ENCODE measurements at regions not wholly inside any gene's neighbourhood (a gene's known extent, or its start where the extent isn't known, plus 50 kb on each side); places are given as distances from the start of the nearest gene placed in this dataset.

DNA sequence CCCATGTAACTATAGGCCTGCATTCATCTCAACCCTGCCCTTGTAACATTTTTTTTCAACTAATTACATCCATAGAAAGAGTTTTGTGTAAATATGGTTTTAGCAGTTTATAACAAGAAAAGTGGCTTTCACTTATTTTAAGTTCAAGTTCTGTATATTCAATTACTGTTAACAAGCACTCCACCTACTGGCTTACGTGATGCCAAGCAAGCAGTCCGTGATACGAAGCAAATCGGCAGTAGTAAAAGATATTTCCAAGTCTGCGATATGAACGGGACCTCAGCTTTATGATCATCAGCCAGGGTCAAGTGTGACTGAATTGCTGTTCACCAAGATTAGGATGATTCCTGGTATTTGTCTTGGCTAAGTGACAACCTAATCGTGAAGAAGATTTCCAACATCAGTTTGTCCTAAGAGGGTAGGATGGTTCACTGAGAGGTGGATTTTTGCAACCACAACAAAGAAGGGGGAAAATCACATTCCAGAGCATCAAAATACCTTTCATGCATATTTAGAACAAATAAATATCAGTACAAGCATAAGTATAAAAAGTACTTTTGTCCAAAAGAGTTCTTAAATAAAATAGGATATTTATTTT lies 456.2 kb downstream of the FOXG1 start:
- DNase-seq = no peak

DNA sequence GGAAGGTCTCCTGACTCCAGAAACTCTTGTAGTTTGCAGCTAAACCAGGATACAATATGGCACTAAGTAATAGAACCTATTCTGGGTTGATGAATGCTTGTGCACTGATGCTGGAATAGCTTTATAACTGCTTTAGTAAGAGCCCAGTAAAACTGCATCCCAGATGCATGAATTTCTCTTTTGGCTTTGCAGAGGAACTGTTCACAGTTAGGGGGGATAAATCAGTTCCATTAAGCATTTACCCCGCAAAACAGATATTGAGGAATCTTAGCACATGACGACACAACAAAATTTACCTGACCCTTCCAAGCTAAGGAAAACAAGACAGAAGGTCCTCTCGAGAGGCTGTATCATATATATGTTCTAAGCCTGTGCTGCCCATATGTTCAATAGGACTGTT lies 457.4 kb downstream of the FOXG1 start:
- DNase-seq = no peak

DNA sequence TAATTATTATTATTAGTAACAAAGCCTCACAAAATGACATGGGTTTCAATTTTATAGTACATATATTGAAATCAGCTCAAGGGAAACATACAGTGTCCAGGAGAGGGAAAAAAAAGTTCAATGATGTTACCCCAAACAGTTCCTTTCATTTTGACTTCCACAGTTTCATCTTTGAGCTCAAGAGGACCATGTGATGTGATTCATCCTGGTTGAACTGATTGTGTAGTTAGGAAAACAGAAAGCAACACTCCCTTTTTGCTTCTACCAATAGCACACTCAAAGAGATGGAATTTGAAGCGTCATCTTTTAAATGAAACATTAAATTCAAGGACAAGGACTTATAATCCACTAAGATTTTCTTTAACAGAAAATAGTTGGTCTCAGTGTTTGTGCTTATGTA lies 461.0 kb downstream of the FOXG1 start:
- no peak for DNase-seq

DNA sequence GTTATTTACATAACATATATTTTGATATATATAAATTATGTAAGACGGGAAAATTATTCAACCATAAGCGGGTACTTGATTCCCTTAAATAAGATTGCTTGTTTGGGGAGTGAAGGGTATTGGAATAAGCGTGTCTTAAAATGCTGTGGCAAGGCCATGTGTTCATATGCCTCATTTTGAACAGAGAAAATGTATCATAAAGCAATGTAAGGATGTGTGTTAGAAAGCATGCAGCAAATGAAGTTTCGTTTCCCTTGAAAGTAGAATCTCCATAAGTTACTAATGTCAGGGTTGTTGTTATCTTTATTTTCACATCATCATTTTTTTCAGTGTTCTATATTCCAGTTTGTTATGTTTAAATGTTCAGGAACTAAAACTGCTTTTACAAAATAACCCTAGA lies 465.6 kb downstream of the FOXG1 start:
- DNase-seq = no peak

DNA sequence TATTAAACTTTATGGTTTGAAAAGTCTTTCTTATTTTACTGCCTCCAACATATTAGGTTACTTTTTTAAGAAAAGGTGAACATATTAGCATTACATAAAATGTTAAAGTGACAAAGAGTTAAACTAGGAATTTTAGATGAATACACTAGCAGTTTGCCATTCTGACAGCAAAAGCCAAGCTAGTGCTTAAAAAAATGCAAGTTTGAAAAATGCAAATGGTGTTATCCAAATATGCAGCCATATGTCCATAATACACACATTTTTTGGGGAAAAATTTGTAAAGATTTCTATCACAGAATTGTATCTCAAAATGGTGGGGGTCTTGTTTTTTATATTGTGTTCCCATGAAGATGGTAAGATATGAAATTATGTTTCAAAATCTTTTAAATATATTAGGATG lies 466.1 kb downstream of the FOXG1 start:
- no peak for DNase-seq

DNA sequence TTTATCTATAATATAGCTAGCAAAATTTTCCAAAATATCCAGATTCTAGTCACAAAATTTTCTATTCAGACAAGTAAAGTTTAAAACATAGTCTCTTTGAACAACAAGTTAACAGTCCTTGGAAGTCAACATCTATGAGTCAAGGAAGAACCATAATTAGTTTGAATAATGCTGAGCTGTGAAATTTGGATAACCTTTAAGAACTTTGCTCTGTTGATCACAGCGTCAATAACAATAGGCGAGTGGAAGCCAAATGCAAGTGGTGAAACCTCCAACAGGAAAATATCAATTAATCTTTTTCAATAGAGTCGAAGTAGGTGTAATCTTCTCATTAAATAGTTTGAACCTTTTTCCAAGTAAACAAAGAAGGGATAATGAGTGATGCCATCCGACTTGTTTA lies 466.6 kb downstream of the FOXG1 start:
- DNase-seq = no peak

DNA sequence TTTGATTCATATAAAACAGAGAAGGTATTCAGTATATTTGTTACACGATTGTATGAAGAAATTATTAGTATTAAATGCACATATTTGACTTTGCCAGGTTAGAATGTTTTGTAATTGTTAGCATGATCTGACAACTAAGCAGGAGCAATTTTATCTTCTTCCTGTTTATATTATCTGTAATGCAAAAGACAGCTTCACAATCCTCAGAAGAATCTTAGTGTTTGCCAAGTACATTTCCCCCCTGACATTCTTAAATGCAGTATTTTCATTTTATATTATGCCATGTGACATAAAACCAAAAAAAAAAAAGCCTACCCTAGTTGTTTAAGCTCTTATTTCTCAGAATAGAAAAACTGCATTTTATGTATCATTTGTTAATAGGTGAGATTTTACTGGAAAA lies 469.4 kb downstream of the FOXG1 start:
- DNase-seq = no peak

DNA sequence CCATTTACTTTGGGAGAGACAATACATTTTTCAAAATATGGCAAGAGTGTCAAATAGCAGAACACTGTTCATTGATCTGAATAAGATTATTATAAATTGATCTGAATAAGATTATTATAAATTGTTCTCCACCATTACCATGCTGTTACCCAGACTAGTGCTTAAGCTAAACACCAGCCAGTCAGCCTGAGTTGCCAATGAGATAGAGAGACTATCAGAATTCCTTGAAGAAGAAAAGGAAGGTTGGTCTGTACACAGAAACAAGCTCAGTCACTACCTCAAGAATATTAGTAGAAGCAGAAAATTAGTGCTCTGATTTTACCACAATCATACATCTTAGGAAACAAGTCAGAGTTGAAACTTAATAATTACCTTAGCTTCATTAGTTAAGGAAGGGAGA lies 469.8 kb downstream of the FOXG1 start:
- DNase-seq = no peak

DNA sequence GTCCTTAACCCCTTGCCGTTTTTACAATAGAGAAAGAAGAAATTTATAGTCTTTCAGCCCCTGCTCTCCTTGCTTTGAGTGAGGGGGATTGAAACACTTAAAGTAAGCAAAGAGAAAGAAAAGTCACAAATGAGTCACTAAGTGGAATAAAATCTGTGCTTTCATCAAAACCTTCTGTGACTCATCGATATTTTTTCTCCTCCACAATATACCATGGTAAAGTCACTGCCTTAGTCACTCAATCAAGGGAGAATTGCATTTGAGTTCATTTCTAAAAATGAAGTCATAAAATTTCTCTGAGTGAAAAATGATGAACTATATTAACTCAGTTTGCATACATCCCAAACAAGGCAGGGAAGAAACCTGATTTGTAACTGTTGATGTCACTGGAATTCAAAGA lies 470.3 kb downstream of the FOXG1 start:
- DNase-seq = no peak

DNA sequence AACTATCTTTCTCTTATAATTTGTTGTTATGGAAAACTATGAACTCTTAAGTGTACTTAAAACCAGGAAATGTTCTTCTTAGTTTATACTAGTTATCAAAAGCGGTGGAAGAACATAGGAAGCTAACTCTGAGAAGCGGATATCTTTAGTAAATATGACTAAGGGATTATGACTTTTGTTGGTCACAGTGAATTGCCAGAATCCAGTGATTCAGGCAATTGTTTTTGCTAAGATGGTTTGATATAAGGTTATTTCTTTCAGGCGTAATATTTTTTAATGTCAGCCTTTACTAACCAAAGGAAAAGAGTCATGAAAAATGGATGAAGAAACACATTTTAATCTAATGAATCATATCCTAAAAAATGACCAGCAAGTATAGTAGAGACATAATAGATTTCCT lies 473.5 kb downstream of the FOXG1 start:
- DNase-seq = no peak

DNA sequence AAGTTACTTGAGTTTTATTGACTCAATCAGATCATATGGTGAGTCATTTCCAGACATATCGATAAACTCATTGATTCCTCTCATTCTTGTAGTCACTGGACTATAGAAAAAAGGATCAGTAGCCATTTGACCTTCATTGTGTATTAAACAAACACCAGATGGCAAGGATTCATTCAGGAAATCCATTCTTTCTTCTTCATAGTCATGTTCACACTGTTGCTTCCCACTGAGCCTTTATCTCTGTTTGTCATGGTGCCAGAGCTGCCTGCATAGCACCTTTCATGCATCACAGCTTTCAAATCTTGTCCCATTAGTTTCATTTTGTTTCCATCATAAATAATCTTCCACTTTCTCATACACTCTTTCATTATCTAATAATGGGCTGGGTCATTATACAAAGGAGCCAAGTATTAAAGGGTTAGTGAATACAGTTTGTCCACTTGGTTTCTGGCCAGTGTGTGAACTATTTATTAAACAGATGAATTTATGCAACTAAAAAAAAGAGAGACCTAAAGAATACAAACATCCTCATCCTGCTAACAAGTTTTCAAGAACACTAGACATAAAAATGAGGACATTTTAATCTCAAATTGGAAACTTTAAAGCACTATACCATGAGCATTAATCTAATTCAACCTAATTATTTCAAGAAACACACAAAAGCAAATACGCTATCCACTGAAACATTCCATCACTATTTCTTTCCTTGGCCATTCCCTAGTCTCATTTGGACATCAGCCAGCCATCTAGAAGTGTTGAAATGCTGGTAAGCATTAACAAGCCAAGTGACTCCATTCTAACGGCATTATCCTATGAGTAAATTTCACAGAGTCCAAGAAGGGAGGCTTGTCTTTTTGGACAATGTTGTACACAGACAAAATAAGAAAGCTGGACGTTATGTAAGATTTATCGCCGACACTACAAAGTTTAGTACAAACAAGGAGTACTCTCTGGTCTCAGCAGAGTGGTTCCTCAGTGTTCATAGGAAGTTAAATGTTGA lies 476.5 kb downstream of the FOXG1 start:
- no peak for DNase-seq

DNA sequence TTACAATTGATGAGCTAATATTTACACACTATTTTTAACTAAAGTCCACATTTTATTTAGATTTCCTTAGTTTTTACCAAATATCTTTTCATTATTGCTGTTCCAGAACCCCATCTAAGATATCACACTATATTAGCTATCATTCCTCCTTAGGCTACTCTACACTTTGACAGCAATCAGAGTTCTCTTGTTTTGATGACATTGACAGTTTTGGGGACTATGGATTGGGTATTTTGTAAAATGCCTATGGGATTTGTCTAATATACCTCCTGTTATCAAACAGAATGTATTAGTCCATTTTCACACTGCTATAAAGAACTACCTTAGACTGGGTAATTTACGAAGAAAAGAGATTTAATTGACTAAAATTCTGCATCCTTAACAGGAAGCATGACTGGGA lies 489.1 kb downstream of the FOXG1 start:
- no peak for DNase-seq

DNA sequence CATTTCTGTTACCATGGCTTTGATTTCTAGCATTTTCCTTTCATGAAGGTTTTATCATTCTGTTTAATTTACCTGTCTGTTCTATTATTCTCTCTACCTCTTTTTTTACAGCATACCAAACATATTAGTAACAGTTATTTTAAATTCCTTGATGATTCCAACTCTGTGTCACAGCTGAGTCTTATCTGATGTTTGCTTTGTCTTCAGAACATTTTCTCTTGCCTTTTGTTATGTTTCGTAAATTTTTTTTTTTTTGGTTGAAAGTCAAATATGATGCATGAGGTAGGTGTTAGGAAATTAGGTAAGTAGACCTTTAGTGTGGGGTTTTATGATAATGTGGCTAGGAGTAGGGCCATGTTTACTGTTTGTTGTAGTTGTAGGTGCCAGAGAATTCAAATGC lies 496.4 kb downstream of the FOXG1 start:
- no peak for DNase-seq

DNA sequence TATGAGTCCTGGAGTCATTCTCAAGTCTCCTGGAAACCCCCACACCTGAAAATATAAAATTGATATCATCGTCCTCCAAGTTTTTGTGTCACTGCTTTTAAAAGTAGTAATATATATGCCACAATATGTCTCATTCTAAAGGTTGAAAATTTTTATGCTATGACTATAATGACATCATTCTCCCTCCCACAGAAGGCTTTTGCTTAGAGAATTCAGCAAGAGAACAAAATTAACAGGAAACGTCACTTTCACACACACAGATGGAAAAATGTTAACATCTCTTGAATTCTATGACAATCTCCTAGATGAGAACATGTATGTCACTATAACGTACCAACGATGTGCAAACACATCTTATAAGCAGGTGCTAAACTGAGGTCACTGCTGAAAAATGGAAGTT lies 498.3 kb downstream of the FOXG1 start:
- DNase-seq = no peak

DNA sequence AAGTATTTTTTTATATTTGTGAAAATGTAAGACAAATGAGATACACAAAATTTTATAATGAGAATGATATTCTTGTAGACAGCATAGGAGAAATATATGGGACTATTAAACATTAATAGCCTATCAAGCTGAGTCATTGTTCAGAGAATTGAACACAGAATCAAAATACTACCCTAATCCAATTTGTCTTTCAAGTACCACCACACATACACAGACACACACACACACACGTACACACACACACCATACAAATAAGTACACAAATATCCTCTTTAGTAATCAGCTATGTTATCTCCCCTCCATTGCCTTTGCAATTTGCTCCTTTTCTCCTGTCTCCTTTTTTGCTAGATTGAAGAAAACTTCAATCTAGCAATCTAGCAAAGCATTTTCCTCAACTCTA lies 499.3 kb downstream of the FOXG1 start:
- DNase-seq = no peak

DNA sequence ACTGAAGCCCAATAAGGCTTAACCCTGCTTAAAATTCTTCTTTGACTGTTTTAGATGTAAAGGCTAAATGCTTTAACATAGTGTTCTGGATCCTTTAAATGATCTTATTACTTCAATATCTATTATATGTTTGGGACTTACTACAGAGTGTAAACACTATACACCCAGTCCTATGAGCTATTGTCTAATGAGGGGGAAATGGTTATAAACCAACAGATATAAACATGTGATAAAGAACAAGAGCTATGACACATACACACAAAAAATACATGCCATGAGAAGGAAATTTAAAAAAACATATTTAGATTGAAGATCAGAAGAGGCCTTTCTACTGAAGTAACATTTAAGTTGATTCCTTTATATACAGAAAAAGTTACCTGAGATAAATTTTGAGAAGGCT lies 505.1 kb downstream of the FOXG1 start:
- no peak for DNase-seq

DNA sequence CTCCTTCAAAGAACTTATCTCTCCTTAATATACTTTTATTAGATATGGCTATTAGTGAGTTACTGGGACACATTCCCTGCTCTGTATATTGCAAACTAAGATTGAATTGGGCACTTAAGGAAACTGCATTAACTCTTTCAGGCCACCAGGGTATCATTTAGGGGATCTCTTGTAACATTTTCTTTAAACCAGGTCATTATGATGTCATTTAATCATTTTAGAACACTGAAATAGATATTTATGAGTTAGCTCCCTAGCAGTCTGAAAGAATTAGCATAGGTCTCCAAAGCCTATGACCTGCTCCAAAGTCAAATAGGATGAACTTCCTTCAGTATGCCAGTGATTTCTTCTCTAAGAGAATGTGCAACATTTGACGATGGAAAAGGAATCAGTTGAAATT lies 506.9 kb downstream of the FOXG1 start:
- DNase-seq = no peak

DNA sequence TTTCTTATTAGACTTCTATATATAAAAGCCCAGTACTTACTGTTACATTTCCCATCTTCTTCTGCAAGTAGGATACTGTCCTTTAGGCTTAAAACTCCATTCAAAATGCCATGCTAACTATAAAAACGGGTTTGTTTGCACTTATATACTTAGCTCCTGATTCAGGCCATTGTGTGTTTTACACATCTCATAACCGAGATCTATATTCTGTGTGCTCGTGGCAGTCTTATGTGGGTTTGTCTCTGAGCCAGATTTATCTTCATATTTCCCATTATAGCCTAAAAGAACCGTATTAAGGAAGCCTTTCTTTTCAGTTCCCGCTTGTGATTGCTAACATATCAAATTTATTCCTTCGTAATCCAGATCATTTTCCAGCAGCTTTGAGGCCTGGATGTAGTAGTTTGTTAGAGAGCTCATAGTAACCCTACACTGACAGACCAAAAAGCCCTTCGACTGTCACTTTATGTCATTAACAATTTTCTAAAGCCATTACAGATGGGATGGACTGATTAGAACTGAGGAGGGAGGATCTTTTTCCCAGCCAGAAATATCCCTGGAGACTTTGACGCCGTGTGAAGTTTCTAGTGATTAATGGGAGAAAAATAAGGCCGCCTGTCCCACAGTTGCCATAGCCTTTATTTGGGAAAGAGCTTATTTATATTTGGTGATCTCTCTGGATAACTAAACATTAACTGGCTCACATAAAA lies 508.5 kb downstream of the FOXG1 start:
- DNase-seq = no peak

DNA sequence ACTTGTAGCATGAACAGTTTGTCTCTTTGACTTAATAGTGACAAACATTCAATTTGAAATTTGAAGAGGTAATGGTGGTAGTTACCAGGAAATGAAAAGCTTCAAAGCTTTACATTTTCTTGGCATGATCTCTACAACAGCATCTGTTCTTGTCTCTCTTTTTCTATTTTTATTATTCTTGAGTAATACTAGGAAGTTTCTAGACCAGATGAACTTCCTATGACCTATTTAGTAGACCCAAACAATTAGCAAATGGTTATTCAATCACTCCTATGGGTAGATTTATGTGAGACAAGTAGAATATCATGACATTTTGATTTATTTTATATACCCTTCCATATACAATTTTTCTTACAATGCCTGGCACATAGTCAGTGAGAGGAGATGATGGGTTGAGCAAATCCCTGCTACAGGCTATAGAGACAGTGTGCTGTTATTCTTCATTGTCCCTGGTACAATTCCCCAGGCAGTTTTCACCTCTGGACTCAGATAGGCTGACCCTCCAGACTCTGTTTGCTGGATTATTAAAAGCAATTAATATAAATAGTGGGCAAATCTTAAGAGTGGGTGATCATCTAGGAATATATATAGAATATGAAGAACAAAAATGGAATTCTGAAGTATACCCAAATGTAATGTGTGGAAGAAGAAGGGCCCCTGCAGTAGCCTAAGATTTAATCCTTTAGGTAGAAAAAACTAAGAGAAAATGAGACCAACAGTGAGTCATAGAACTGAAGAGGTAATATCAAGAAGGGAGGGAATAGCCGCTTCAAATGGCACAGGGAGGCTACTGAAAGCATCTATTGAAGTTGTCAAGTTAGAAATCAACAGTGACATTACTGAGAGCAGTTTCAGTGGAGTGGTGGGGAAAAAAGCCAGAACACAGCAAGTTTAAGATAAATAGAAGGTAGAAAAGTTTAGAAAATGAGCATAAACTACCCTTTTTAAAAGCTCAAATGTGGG lies 512.0 kb downstream of the FOXG1 start:
- no peak for DNase-seq

DNA sequence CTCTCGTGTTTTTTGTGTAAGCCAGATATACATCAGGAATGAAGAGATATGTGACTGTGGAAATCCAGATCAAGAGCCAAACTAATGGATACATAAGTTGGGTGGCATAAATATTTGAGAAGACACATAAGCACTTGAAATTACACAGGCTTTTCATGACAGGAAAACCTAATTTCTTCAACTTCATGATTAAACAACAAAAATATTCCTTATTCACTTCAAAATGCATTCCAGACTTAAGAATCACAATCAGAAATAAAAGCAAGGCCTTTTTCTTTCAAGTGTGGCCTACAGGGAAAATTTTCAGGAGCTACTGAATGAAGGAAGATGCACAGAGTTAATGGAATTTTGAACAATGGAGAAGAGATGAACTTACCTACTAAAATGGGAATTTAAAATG lies 515.6 kb downstream of the FOXG1 start:
- no peak for DNase-seq

DNA sequence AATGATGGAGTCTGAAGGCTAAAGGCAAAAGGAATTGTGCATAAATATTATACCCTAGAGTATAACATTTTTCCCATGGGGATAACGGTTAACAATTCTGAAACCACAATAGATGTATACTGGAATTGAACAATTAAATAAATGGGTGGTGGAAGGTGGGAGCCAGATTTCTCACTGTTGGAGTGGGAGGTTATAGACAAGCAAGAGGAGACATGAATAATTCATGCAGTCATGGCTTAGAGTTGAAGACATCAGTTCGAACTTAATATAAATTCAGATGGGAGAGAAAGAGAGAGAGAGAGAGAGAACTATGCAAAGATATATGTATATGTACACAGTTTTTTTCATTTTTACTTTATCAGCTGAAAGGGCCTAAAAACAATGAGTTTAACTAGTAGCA lies 523.9 kb downstream of the FOXG1 start:
- DNase-seq = no peak

DNA sequence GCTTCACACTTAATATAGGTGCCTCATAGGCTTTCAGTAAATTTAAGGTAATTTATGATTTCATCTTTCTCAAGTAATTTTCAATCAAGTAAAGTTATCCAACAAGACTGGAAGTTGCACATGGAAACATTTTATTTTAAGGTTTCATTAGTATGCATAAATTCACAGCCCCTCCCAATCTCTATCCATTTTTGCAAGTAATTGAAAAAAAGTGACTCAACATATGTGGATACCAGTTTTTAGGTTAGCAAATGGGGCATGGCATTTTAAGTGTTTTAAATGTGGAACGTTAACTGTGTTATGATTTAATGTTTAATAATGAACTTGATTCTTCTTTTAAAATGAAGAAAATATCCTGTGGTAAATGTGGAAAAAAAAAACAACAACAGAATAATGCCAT lies 532.8 kb downstream of the FOXG1 start:
- no peak for DNase-seq

DNA sequence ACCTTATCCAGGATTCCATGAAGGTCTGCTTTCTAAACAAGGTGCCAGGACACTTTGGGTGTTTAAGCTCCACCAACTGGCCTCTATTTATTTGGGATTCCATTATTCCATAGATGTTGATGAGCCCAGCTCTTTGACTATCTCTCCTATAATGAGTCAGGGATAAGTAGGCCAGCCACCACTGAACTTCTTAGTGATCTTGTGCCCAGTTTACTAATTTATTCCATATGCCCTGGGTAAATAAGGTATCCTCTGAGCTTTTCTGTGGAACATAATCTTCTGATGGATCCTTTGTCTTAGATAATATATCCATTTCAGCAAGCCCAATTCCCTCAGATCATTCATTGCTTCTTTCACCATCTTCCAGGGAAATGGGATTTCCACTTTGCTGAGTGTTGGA lies 535.0 kb downstream of the FOXG1 start:
- no peak for DNase-seq
